ENCODE measurements at regions not wholly inside any gene's neighbourhood (a gene's known extent, or its start where the extent isn't known, plus 50 kb on each side); places are given as distances from the start of the nearest gene placed in this dataset.
"Not testable (repeated sequence)": the region's sequence is repeated elsewhere in the genome, so short reads cannot be mapped to it uniquely, and the experiment has no call there.

DNA sequence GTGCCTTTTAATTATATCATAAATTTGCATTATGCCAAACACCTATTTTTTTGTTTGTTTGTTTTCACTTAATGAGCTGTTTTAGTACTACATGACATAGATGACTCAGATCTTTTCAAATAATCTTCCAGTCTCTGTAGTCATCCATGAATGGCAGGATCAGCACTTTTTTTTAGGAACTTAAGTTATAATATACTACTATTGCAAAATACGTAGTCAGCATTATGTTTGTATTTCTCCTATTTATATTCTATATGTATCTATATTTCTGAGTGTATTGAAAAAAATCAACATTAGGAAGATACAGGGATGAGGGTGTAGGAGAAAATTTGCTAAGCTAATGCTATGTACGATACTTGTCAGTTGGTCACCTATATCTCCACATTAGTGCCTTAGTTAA, 773.1 kb upstream of the AGA start:
- H3K36me3 Mint-ChIP-seq (ENCODE audit: insufficient read depth, unreplicated experiment), result peaks cover 6% of the 10 kb centered on the region
- no peak overlapping the region for H3K27ac Mint-ChIP-seq (ENCODE audit: low read depth, unreplicated experiment)
- no peaks in the 10 kb centered on the region for H3K27me3 Mint-ChIP-seq (ENCODE audit: insufficient read depth, unreplicated experiment)
- H3K4me3 Mint-ChIP-seq (ENCODE audit: unreplicated experiment), result no peak overlapping the region
- no peaks in the 10 kb centered on the region for H3K9me3 Mint-ChIP-seq (ENCODE audit: unreplicated experiment)
- intact Hi-C loops (cut with micrococcal nuclease), result no loop called here
- DNase-seq (ENCODE audit: unreplicated experiment), result no peak
- ChIA-PET CTCF (no interaction called here), POLR2A (no interaction called here)
- TF ChIP-seq, protein P1, sequence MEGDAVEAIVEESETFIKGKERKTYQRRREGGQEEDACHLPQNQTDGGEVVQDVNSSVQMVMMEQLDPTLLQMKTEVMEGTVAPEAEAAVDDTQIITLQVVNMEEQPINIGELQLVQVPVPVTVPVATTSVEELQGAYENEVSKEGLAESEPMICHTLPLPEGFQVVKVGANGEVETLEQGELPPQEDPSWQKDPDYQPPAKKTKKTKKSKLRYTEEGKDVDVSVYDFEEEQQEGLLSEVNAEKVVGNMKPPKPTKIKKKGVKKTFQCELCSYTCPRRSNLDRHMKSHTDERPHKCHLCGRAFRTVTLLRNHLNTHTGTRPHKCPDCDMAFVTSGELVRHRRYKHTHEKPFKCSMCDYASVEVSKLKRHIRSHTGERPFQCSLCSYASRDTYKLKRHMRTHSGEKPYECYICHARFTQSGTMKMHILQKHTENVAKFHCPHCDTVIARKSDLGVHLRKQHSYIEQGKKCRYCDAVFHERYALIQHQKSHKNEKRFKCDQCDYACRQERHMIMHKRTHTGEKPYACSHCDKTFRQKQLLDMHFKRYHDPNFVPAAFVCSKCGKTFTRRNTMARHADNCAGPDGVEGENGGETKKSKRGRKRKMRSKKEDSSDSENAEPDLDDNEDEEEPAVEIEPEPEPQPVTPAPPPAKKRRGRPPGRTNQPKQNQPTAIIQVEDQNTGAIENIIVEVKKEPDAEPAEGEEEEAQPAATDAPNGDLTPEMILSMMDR (IDR thresholded peaks at IDR 0.05; ENCODE audit: unreplicated experiment), result no peak
- H3K4me1 Mint-ChIP-seq (ENCODE audit: insufficient read depth, unreplicated experiment), result no peaks in the 10 kb centered on the region
- BruUV-seq (replicated peaks), result no TSS peak

DNA sequence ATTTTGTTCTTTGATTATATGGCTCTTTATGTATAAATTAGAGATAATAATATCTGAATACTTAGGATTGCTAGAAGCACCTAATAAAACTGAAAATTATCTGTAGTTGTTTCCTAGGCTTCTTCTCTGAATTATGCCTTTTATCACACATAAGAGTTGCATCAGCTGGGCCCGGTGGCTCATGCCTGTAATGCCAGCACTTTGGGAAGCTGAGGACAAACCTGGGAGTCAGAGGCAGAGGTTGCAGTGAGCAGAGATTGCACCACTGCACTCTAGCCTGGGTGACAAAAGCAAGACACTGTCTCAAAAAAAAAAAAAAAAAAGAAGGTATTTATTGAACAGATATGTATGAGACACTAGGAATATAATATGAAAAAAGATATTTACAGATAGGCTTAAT, 773.5 kb upstream of the AGA start:
- no peak for DNase-seq (ENCODE audit: unreplicated experiment)
- intact Hi-C loops (cut with micrococcal nuclease), result no loop called here
- TF ChIP-seq, protein P1 (IDR thresholded peaks at IDR 0.05; ENCODE audit: unreplicated experiment), result no peak
- CTCF ChIA-PET, result no interaction called here
- BruUV-seq (replicated peaks), result no TSS peak
- Mint-ChIP-seq H3K4me3 (ENCODE audit: unreplicated experiment) (no peak overlapping the region), H3K36me3 (ENCODE audit: insufficient read depth, unreplicated experiment) (peaks cover 6% of the 10 kb centered on the region), H3K27ac (ENCODE audit: low read depth, unreplicated experiment) (no peak overlapping the region), H3K9me3 (ENCODE audit: unreplicated experiment) (no peaks in the 10 kb centered on the region), H3K27me3 (ENCODE audit: insufficient read depth, unreplicated experiment) (no peaks in the 10 kb centered on the region), H3K4me1 (ENCODE audit: insufficient read depth, unreplicated experiment) (no peaks in the 10 kb centered on the region)
- POLR2A ChIA-PET, result no interaction called here

DNA sequence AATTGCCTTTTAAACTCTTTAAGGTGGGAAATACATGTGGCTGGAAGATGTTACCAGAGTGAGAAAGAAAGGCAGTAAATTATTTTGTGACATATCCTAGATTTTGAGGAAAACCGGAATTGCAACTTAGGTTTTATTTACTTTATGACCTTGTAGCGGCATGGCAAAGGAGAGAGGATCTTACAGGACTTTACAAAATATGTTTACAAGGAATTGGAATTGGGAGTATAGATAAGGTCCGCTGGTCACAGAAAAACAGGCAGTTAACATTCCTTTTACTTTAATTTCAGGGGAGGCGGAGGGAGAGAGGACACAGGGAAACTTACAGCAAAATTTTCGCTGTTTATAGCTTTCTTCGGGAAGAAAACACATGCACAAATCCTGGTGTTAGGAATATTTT, 784.2 kb upstream of the AGA start:
- H3K4me1 Mint-ChIP-seq (ENCODE audit: insufficient read depth, unreplicated experiment); H3K27ac Mint-ChIP-seq (ENCODE audit: low read depth, unreplicated experiment); intact Hi-C loops (cut with micrococcal nuclease); H3K36me3 Mint-ChIP-seq (ENCODE audit: insufficient read depth, unreplicated experiment); BruUV-seq (replicated peaks); CTCF ChIA-PET; DNase-seq (ENCODE audit: unreplicated experiment); POLR2A ChIA-PET; H3K27me3 Mint-ChIP-seq (ENCODE audit: insufficient read depth, unreplicated experiment); H3K4me3 Mint-ChIP-seq (ENCODE audit: unreplicated experiment): not testable (repeated sequence)
- H3K9me3 Mint-ChIP-seq (ENCODE audit: unreplicated experiment), result peaks cover 22% of the 10 kb centered on the region

DNA sequence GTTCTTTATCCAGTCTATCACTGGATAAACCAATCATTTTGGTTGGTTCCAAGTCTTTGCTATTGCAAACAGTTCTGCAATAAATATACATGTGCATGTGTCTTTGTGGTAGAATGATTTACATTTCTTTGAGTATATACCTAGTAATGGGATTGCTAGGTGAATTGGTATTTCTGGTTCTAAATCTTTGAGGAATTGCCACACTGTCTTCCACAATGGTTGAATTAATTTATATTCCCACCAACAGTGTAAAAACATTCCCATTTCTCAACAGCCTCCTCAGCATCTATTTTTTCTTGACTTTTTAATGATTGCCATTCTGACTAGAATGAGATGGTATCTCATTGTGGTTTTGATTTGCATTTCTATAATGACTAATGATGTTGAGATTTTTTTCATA, 791.7 kb upstream of the AGA start:
- Mint-ChIP-seq H3K4me1 (ENCODE audit: insufficient read depth, unreplicated experiment) (no peaks in the 10 kb centered on the region), H3K36me3 (ENCODE audit: insufficient read depth, unreplicated experiment) (no peaks in the 10 kb centered on the region), H3K4me3 (ENCODE audit: unreplicated experiment) (no peak overlapping the region), H3K27me3 (ENCODE audit: insufficient read depth, unreplicated experiment) (no peaks in the 10 kb centered on the region), H3K9me3 (ENCODE audit: unreplicated experiment) (no peaks in the 10 kb centered on the region), H3K27ac (ENCODE audit: low read depth, unreplicated experiment) (no peak overlapping the region)
- intact Hi-C loops (cut with micrococcal nuclease), result no loop called here
- ChIA-PET POLR2A (no interaction called here), CTCF (no interaction called here)
- no TSS peak for BruUV-seq (replicated peaks)
- TF ChIP-seq, protein P1 (IDR thresholded peaks at IDR 0.05; ENCODE audit: unreplicated experiment), result no peak
- DNase-seq (ENCODE audit: unreplicated experiment), result no peak

DNA sequence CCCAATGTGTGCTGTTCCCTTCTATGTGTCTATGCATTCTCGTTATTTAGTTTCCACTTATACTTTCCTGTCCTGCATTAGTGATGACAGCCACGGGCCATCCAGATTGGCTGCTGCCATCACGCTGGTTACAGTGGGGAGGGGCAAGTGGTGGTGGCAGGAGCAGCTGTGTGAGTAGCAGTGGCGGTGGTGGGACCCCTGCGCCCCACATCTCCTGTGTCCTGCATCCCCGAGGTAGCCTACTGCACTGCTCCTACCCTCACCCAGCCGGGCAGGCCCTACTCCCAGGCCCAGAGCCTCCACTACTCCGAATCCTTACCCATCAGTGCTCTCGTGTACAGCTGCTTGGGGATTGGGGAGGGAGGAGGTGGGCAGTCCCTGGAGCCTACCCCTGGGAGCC, 798.7 kb upstream of the AGA start:
- no TSS peak for BruUV-seq (replicated peaks)
- no peak overlapping the region for H3K4me3 Mint-ChIP-seq (ENCODE audit: unreplicated experiment)
- intact Hi-C loops (cut with micrococcal nuclease), result no loop called here
- no peaks in the 10 kb centered on the region for H3K36me3 Mint-ChIP-seq (ENCODE audit: insufficient read depth, unreplicated experiment)
- H3K27me3 Mint-ChIP-seq (ENCODE audit: insufficient read depth, unreplicated experiment), result no peaks in the 10 kb centered on the region
- POLR2A ChIA-PET, result no interaction called here
- TF ChIP-seq, protein P1 (IDR thresholded peaks at IDR 0.05; ENCODE audit: unreplicated experiment), result no peak
- H3K9me3 Mint-ChIP-seq (ENCODE audit: unreplicated experiment), result peaks cover 8% of the 10 kb centered on the region
- H3K4me1 Mint-ChIP-seq (ENCODE audit: insufficient read depth, unreplicated experiment), result no peaks in the 10 kb centered on the region
- no peak for DNase-seq (ENCODE audit: unreplicated experiment)
- H3K27ac Mint-ChIP-seq (ENCODE audit: low read depth, unreplicated experiment), result no peak overlapping the region
- CTCF ChIA-PET, result interaction anchor here (0.7 kb wide), 1 partner anchor 540 kb away, joined by 3 read pairs; no protein-coding TSS in a partner anchor
